ENCODE measurements at regions not wholly inside any gene's neighbourhood (a gene's known extent, or its start where the extent isn't known, plus 50 kb on each side); places are given as distances from the start of the nearest gene placed in this dataset.

DNA sequence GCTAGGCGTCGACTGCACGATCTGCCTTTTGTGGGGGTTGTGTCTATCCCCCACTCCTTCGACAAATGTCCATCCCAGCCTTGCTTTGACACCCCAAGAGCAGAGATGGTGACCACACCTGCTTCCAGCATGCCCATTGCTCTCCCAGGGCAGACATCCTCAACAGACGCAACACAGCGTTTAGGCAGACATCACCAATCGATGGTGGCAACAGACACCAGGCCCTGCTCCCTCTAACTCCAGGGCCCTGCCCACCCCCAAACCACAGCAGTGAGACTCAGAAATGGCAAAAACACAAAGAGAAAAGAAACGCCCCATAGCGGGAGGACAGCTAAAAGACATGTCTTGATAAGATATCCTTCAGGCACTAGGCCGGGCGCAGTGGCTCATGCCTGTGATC, 150.9 kb downstream of the CRYBB2 start:
- BruUV-seq (replicated peaks) = no TSS peak
- ChIA-PET POLR2A (no interaction called here), CTCF (no interaction called here)

More for the DNA sequence above, 150.9 kb downstream of the CRYBB2 start:
- H3K9me3 ChIP-seq (ENCODE audit: control insufficient read depth in 1 of 2, insufficient read depth in 1 of 2, low read depth in 1 of 2, low read length in 2 of 2) = no peaks in the 10 kb centered on the region
- H2AFZ ChIP-seq (ENCODE audit: low read depth, low read length, poor library complexity, severe bottlenecking) = no peak overlapping the region
- no peaks in the 10 kb centered on the region for H3K9me2 ChIP-seq (ENCODE audit: insufficient read depth)
- H3K4me3 ChIP-seq (replicated peaks in 1 of 2; ENCODE audit: low read depth in 1 of 2, low read length in 2 of 2) = no peak overlapping the region
- H3K4me2 ChIP-seq (ENCODE audit: low read length) = no peak overlapping the region
- intact Hi-C loops (cut with micrococcal nuclease) = no loop called here
- H3K4me1 ChIP-seq (ENCODE audit: control insufficient read depth in 1 of 2, insufficient read depth in 2 of 2, low read length in 2 of 2) = peaks cover 5 to 12% of the 10 kb centered on the region in 2 experiments; a peak in 2 of 4 replicates
- no peaks in the 10 kb centered on the region for H3K27me3 ChIP-seq (ENCODE audit: insufficient read depth, low read length)
- H3K27ac ChIP-seq (ENCODE audit: low read depth, low read length) = no peak overlapping the region
- DNase-seq (ENCODE audit: low read depth, low spot score) (no peak), ATAC-seq (no peak)
- no peak overlapping the region for H3K9ac ChIP-seq (ENCODE audit: low read length)
- H4K20me1 ChIP-seq (ENCODE audit: insufficient read depth) = no peaks in the 10 kb centered on the region
- no peaks in the 10 kb centered on the region for H3K79me2 ChIP-seq (ENCODE audit: insufficient read depth, low read length)
- H3K36me3 ChIP-seq (ENCODE audit: control insufficient read depth in 1 of 2, insufficient read depth in 2 of 2, low read length in 2 of 2) = no peaks in the 10 kb centered on the region
- TF ChIP-seq YY1 (IDR thresholded peaks at IDR 0.05; ENCODE audit: extremely low read depth, insufficient replicate concordance, low read depth, low read length) = no peak
- TF ChIP-seq, protein P1, sequence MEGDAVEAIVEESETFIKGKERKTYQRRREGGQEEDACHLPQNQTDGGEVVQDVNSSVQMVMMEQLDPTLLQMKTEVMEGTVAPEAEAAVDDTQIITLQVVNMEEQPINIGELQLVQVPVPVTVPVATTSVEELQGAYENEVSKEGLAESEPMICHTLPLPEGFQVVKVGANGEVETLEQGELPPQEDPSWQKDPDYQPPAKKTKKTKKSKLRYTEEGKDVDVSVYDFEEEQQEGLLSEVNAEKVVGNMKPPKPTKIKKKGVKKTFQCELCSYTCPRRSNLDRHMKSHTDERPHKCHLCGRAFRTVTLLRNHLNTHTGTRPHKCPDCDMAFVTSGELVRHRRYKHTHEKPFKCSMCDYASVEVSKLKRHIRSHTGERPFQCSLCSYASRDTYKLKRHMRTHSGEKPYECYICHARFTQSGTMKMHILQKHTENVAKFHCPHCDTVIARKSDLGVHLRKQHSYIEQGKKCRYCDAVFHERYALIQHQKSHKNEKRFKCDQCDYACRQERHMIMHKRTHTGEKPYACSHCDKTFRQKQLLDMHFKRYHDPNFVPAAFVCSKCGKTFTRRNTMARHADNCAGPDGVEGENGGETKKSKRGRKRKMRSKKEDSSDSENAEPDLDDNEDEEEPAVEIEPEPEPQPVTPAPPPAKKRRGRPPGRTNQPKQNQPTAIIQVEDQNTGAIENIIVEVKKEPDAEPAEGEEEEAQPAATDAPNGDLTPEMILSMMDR (IDR thresholded peaks at IDR 0.05 in 2 of 3, conservative IDR thresholded peaks at IDR 0.05 in 1 of 3; ENCODE audit: borderline replicate concordance in 1 of 3, insufficient read depth in 1 of 3, low read depth in 2 of 3, low read length in 2 of 3) = no peak
- no peak for TF ChIP-seq TCF7L2 (IDR thresholded peaks at IDR 0.05; ENCODE audit: borderline replicate concordance, extremely low read depth, insufficient read depth, insufficient read length)
- TF ChIP-seq ELF1 (IDR thresholded peaks at IDR 0.05; ENCODE audit: borderline replicate concordance, low read depth) = no peak
- TF ChIP-seq, protein P2, sequence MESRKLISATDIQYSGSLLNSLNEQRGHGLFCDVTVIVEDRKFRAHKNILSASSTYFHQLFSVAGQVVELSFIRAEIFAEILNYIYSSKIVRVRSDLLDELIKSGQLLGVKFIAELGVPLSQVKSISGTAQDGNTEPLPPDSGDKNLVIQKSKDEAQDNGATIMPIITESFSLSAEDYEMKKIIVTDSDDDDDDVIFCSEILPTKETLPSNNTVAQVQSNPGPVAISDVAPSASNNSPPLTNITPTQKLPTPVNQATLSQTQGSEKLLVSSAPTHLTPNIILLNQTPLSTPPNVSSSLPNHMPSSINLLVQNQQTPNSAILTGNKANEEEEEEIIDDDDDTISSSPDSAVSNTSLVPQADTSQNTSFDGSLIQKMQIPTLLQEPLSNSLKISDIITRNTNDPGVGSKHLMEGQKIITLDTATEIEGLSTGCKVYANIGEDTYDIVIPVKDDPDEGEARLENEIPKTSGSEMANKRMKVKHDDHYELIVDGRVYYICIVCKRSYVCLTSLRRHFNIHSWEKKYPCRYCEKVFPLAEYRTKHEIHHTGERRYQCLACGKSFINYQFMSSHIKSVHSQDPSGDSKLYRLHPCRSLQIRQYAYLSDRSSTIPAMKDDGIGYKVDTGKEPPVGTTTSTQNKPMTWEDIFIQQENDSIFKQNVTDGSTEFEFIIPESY (IDR thresholded peaks at IDR 0.05; ENCODE audit: extremely low read depth, insufficient replicate concordance, low read length) = no peak
- TF ChIP-seq POLR2AphosphoS5 (IDR thresholded peaks at IDR 0.05; ENCODE audit: low read depth, low read length) = no peak
- TF ChIP-seq CEBPB (IDR thresholded peaks at IDR 0.05; ENCODE audit: low read depth) = no peak
- TF ChIP-seq CBX3 (IDR thresholded peaks at IDR 0.05; ENCODE audit: low read depth) = no peak
- no peak for TF ChIP-seq RAD21 (IDR thresholded peaks at IDR 0.05; ENCODE audit: low read depth)
- RAD21 ChIA-PET (ENCODE audit: low non-redundant PET in 1 of 2, low total read pairs in 2 of 2, uncharacterized antibody in 2 of 2, unreplicated experiment in 2 of 2) = no interaction called here
